ENCODE measurements at regions not wholly inside any gene's neighbourhood (a gene's known extent, or its start where the extent isn't known, plus 50 kb on each side); places are given as distances from the start of the nearest gene placed in this dataset.

- H3K4me3 Mint-ChIP-seq = peak overlapping the region in 1 of 7 donors; percentile 0
- ChIA-PET CTCF (no interaction called here), POLR2A (no interaction called here)
- no peaks in the 10 kb centered on the region for H3K36me3 ChIP-seq (ENCODE audit: insufficient read depth, low read length)
- peaks cover 3 to 4% of the 10 kb centered on the region in 2 donors for H3K27me3 Mint-ChIP-seq
- H3K9me3 ChIP-seq (ENCODE audit: low read length) = no peaks in the 10 kb centered on the region
- H3K4me1 ChIP-seq (ENCODE audit: insufficient read depth, low read length) = no peaks in the 10 kb centered on the region
- no peak overlapping the region for H3K4me3 ChIP-seq (ENCODE audit: low read length)
- peaks cover 0 to 3% (median 0%) of the 10 kb centered on the region in 5 donors for H3K9me3 Mint-ChIP-seq
- H3K4me1 Mint-ChIP-seq = no peaks in the 10 kb centered on the region
- no peak overlapping the region for H3K27ac ChIP-seq (ENCODE audit: low read depth, low read length)
- no peak overlapping the region for H3K27ac Mint-ChIP-seq
- no peak for DNase-seq
- no peaks in the 10 kb centered on the region for H3K36me3 Mint-ChIP-seq
- no peaks in the 10 kb centered on the region for H3K27me3 ChIP-seq (ENCODE audit: insufficient read depth, low read length, poor library complexity, severe bottlenecking)
Measured at GRCh38 chr11:129625930-129626329, 189.7 kb upstream of the TMEM45B start.

- H3K9me3 Mint-ChIP-seq = peaks cover 0 to 5% (median 0%) of the 10 kb centered on the region in 5 donors
- H3K4me1 Mint-ChIP-seq = no peaks in the 10 kb centered on the region
- H3K4me3 Mint-ChIP-seq = no peak overlapping the region
- Histone ChIP-seq H3K27ac (ENCODE audit: low read depth, low read length) (no peak overlapping the region), H3K36me3 (ENCODE audit: insufficient read depth, low read length) (no peaks in the 10 kb centered on the region), H3K4me1 (ENCODE audit: insufficient read depth, low read length) (no peaks in the 10 kb centered on the region), H3K4me3 (ENCODE audit: low read length) (no peak overlapping the region), H3K9me3 (ENCODE audit: low read length) (no peaks in the 10 kb centered on the region), H3K27me3 (ENCODE audit: insufficient read depth, low read length, poor library complexity, severe bottlenecking) (no peaks in the 10 kb centered on the region)
- ChIA-PET POLR2A (no interaction called here), CTCF (no interaction called here)
- H3K27me3 Mint-ChIP-seq = peaks cover 0 to 3% of the 10 kb centered on the region in 2 donors
- DNase-seq = no peak
- H3K27ac Mint-ChIP-seq = no peak overlapping the region
- no peaks in the 10 kb centered on the region for H3K36me3 Mint-ChIP-seq
Measured at GRCh38 chr11:129631201-129631600, 184.4 kb upstream of the TMEM45B start.

- H3K27ac Mint-ChIP-seq = no peak overlapping the region
Measured at GRCh38 chr11:129636926-129637325, 178.7 kb upstream of the TMEM45B start.

GRCh38 chr11:129637473-129637872 lies 178.2 kb upstream of the TMEM45B start:
- Histone ChIP-seq H3K4me1 (ENCODE audit: insufficient read depth, low read length) (peaks cover 4% of the 10 kb centered on the region), H3K9me3 (ENCODE audit: low read length) (no peaks in the 10 kb centered on the region), H3K4me3 (ENCODE audit: low read length) (no peak overlapping the region), H3K27me3 (ENCODE audit: insufficient read depth, low read length, poor library complexity, severe bottlenecking) (no peaks in the 10 kb centered on the region), H3K36me3 (ENCODE audit: insufficient read depth, low read length) (no peaks in the 10 kb centered on the region), H3K27ac (ENCODE audit: low read depth, low read length) (no peak overlapping the region)
- Mint-ChIP-seq H3K27me3 (peaks cover 3% of the 10 kb centered on the region in 2 donors), H3K4me1 (peaks cover 6 to 9% (median 7%) of the 10 kb centered on the region in 3 donors), H3K27ac (no peak overlapping the region), H3K4me3 (no peak overlapping the region), H3K36me3 (no peaks in the 10 kb centered on the region), H3K9me3 (peaks cover 0 to 5% (median 0%) of the 10 kb centered on the region in 5 donors)
- POLR2A ChIA-PET = no interaction called here
- CTCF ChIA-PET = no interaction called here
- DNase-seq = no peak

More at GRCh38 chr11:129636926-129637325, 178.7 kb upstream of the TMEM45B start:
- Mint-ChIP-seq H3K36me3 (no peaks in the 10 kb centered on the region), H3K4me1 (peaks cover 6 to 9% (median 7%) of the 10 kb centered on the region in 3 donors), H3K9me3 (peaks cover 0 to 5% (median 0%) of the 10 kb centered on the region in 5 donors), H3K27me3 (peaks cover 3% of the 10 kb centered on the region in 2 donors), H3K4me3 (no peak overlapping the region)
- DNase-seq = no peak
- peaks cover 4% of the 10 kb centered on the region for H3K4me1 ChIP-seq (ENCODE audit: insufficient read depth, low read length)
- H3K27me3 ChIP-seq (ENCODE audit: insufficient read depth, low read length, poor library complexity, severe bottlenecking) = no peaks in the 10 kb centered on the region
- H3K27ac ChIP-seq (ENCODE audit: low read depth, low read length) = no peak overlapping the region
- no peaks in the 10 kb centered on the region for H3K9me3 ChIP-seq (ENCODE audit: low read length)
- POLR2A ChIA-PET = no interaction called here
- no peak overlapping the region for H3K4me3 ChIP-seq (ENCODE audit: low read length)
- no peaks in the 10 kb centered on the region for H3K36me3 ChIP-seq (ENCODE audit: insufficient read depth, low read length)
- CTCF ChIA-PET = no interaction called here

GRCh38 chr11:129637983-129638776 lies 177.5 kb upstream of the TMEM45B start:
- Histone ChIP-seq H3K9me3 (ENCODE audit: low read length) (no peaks in the 10 kb centered on the region), H3K27me3 (ENCODE audit: insufficient read depth, low read length, poor library complexity, severe bottlenecking) (no peaks in the 10 kb centered on the region), H3K36me3 (ENCODE audit: insufficient read depth, low read length) (no peaks in the 10 kb centered on the region), H3K4me3 (ENCODE audit: low read length) (no peak overlapping the region), H3K27ac (ENCODE audit: low read depth, low read length) (no peak overlapping the region), H3K4me1 (ENCODE audit: insufficient read depth, low read length) (peaks cover 4% of the 10 kb centered on the region)
- Mint-ChIP-seq H3K27ac (no peak overlapping the region), H3K9me3 (peaks cover 0 to 8% (median 1%) of the 10 kb centered on the region in 5 donors), H3K36me3 (no peaks in the 10 kb centered on the region), H3K27me3 (peaks cover 3 to 6% of the 10 kb centered on the region in 2 donors), H3K4me1 (peaks cover 6 to 9% (median 7%) of the 10 kb centered on the region in 3 donors), H3K4me3 (peak overlapping the region in 1 of 7 donors; percentile 60)
- CTCF ChIA-PET = no interaction called here
- POLR2A ChIA-PET = no interaction called here
- DNase-seq = no peak

- Histone ChIP-seq H3K4me3 (ENCODE audit: low read length) (no peak overlapping the region), H3K9me3 (ENCODE audit: low read length) (no peaks in the 10 kb centered on the region), H3K27me3 (ENCODE audit: insufficient read depth, low read length, poor library complexity, severe bottlenecking) (no peaks in the 10 kb centered on the region), H3K36me3 (ENCODE audit: insufficient read depth, low read length) (no peaks in the 10 kb centered on the region), H3K27ac (ENCODE audit: low read depth, low read length) (no peak overlapping the region), H3K4me1 (ENCODE audit: insufficient read depth, low read length) (peaks cover 4% of the 10 kb centered on the region)
- ChIA-PET CTCF (no interaction called here), POLR2A (no interaction called here)
- Mint-ChIP-seq H3K36me3 (no peaks in the 10 kb centered on the region), H3K4me3 (no peak overlapping the region), H3K9me3 (peaks cover 0 to 5% (median 3%) of the 10 kb centered on the region in 5 donors), H3K27me3 (peaks cover 3 to 6% of the 10 kb centered on the region in 2 donors), H3K4me1 (peaks cover 6 to 9% (median 7%) of the 10 kb centered on the region in 3 donors), H3K27ac (no peak overlapping the region)
- DNase-seq = no peak
Measured at GRCh38 chr11:129639300-129639699, 176.3 kb upstream of the TMEM45B start.

GRCh38 chr11:129640671-129641070 lies 175.0 kb upstream of the TMEM45B start:
- H3K4me3 ChIP-seq (ENCODE audit: low read length) = no peak overlapping the region
- no peaks in the 10 kb centered on the region for H3K9me3 ChIP-seq (ENCODE audit: low read length)
- POLR2A ChIA-PET = no interaction called here
- CTCF ChIA-PET = no interaction called here
- H3K27ac Mint-ChIP-seq = no peak overlapping the region
- H3K9me3 Mint-ChIP-seq = peaks cover 0 to 5% (median 3%) of the 10 kb centered on the region in 5 donors
- H3K27me3 Mint-ChIP-seq = peaks cover 5 to 13% of the 10 kb centered on the region in 2 donors
- no peaks in the 10 kb centered on the region for H3K36me3 ChIP-seq (ENCODE audit: insufficient read depth, low read length)
- H3K27me3 ChIP-seq (ENCODE audit: insufficient read depth, low read length, poor library complexity, severe bottlenecking) = no peaks in the 10 kb centered on the region
- H3K4me1 Mint-ChIP-seq = peaks cover 6 to 9% (median 7%) of the 10 kb centered on the region in 3 donors
- peaks cover 4% of the 10 kb centered on the region for H3K4me1 ChIP-seq (ENCODE audit: insufficient read depth, low read length)
- DNase-seq = no peak
- H3K4me3 Mint-ChIP-seq = no peak overlapping the region
- H3K27ac ChIP-seq (ENCODE audit: low read depth, low read length) = no peak overlapping the region
- no peaks in the 10 kb centered on the region for H3K36me3 Mint-ChIP-seq

GRCh38 chr11:129643031-129643721 lies 172.5 kb upstream of the TMEM45B start:
- ChIA-PET CTCF (no interaction called here), POLR2A (no interaction called here)
- no peaks in the 10 kb centered on the region for H3K27me3 ChIP-seq (ENCODE audit: insufficient read depth, low read length, poor library complexity, severe bottlenecking)
- no peak overlapping the region for H3K4me3 ChIP-seq (ENCODE audit: low read length)
- Mint-ChIP-seq H3K27me3 (peaks cover 6 to 13% of the 10 kb centered on the region in 2 donors), H3K27ac (no peak overlapping the region), H3K36me3 (no peaks in the 10 kb centered on the region), H3K4me1 (peaks cover under 1 to 1% (median 1%) of the 10 kb centered on the region in 3 donors), H3K4me3 (no peak overlapping the region), H3K9me3 (peaks cover 0 to 4% (median 3%) of the 10 kb centered on the region in 5 donors)
- no peak overlapping the region for H3K27ac ChIP-seq (ENCODE audit: low read depth, low read length)
- no peaks in the 10 kb centered on the region for H3K9me3 ChIP-seq (ENCODE audit: low read length)
- DNase-seq = no peak
- peaks cover under 1% of the 10 kb centered on the region for H3K4me1 ChIP-seq (ENCODE audit: insufficient read depth, low read length)
- no peaks in the 10 kb centered on the region for H3K36me3 ChIP-seq (ENCODE audit: insufficient read depth, low read length)

Data from CD8-positive, alpha-beta memory T cell (primary cell).